Nephron progenitor cell (in vitro differentiated cells): ENCODE measurements at regions not wholly inside any gene's neighbourhood (a gene's known extent, or its start where the extent isn't known, plus 50 kb on each side); places are given as distances from the start of the nearest gene placed in this dataset.

Source experiments
- DNase-seq: peaks from one replicate; pipeline ENCODE4 v3.0.0; 2021
- H3K27ac Mint-ChIP-seq: 2 replicates; pipeline ENCODE4 v1.8.0; 2021; ENCODE audit warnings: mild to moderate bottlenecking, moderate library complexity, mixed read lengths
- H3K27me3 Mint-ChIP-seq: 2 replicates; pipeline ENCODE4 v1.8.0; 2021; ENCODE audit warnings: mild to moderate bottlenecking, low read depth, mixed read lengths; ENCODE audit not compliant: poor library complexity
- H3K36me3 Mint-ChIP-seq: 2 replicates; pipeline ENCODE4 v1.8.0; 2021; ENCODE audit warnings: low read depth, mixed read lengths
- H3K4me1 Mint-ChIP-seq: 2 replicates; pipeline ENCODE4 v1.8.0; 2021; ENCODE audit warnings: mixed read lengths
- H3K4me3 Mint-ChIP-seq: 2 replicates; pipeline ENCODE4 v1.8.0; 2021; ENCODE audit warnings: mild to moderate bottlenecking, moderate library complexity, mixed read lengths
- H3K9me3 Mint-ChIP-seq: 2 replicates; pipeline ENCODE4 v1.8.0; 2021; ENCODE audit warnings: mild to moderate bottlenecking, moderate library complexity, mixed read lengths
- TF ChIP-seq, protein P1 (sequence below): fragments of 200-600 bp; sonication (generic); IDR thresholded peaks from 2 replicates; pipeline ENCODE4 v1.5.0; 2021; ENCODE audit warnings: antibody characterized with exemption

DNA sequence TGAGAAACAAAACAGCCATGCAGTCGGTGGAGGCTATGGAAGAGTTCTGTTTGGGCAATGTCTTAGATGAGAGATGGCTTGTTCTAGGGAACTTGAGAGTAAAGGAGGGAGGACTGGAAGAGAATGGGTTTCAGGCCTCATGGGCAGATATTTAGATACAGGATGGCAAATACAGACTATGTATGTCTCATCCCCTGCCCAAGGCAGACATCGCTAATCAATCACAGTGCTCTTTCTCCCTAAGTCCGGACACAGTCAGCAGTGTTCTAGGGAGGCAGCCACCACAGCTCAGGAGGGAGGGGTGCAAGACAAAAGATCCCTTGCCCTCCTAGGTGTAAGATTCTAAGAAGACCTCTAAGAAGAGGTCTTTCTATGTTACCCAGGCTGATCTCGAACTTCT, 159.3 kb upstream of the TLE3 start:
- no peak overlapping the region for H3K4me3 Mint-ChIP-seq
- H3K27ac Mint-ChIP-seq = no peak overlapping the region
- peaks cover 59% of the 10 kb centered on the region for H3K27me3 Mint-ChIP-seq
- no peak for DNase-seq
- TF ChIP-seq, protein P1, sequence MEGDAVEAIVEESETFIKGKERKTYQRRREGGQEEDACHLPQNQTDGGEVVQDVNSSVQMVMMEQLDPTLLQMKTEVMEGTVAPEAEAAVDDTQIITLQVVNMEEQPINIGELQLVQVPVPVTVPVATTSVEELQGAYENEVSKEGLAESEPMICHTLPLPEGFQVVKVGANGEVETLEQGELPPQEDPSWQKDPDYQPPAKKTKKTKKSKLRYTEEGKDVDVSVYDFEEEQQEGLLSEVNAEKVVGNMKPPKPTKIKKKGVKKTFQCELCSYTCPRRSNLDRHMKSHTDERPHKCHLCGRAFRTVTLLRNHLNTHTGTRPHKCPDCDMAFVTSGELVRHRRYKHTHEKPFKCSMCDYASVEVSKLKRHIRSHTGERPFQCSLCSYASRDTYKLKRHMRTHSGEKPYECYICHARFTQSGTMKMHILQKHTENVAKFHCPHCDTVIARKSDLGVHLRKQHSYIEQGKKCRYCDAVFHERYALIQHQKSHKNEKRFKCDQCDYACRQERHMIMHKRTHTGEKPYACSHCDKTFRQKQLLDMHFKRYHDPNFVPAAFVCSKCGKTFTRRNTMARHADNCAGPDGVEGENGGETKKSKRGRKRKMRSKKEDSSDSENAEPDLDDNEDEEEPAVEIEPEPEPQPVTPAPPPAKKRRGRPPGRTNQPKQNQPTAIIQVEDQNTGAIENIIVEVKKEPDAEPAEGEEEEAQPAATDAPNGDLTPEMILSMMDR = no peak
- H3K36me3 Mint-ChIP-seq = no peaks in the 10 kb centered on the region
- peaks cover 41% of the 10 kb centered on the region for H3K4me1 Mint-ChIP-seq
- peaks cover 4% of the 10 kb centered on the region for H3K9me3 Mint-ChIP-seq

DNA sequence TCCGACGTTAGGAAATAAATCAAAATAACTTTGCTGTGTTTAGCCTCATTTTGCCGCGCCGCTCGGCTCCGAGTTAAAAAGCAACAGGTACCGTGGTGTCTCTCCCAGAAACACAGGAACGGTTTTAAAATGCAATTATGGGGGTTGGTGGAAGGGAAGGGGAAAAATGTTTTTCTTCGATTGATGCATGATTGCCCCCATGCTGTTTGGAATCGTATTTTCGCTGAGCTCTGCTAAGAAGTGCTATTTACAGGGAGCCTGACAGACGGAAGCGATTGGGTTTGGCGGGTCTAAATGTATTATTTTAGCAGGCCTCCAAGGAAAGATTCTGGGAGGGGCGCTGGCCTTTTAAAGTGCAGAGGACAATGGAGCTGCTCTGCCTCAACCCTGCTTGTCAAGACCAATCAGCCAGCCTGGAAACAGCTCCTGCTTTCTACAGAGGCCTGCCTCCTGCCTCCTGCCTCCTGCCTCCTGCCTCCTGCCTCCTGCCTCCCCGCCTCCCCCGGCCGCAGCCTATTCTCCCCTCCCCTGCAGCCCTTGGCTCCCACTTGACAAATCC, 156.7 kb upstream of the TLE3 start:
- Mint-ChIP-seq H3K4me3 (no peak overlapping the region), H3K27ac (no peak overlapping the region), H3K9me3 (peaks cover 4% of the 10 kb centered on the region), H3K36me3 (no peaks in the 10 kb centered on the region), H3K27me3 (peaks cover 59% of the 10 kb centered on the region), H3K4me1 (peaks cover 56% of the 10 kb centered on the region)
- DNase-seq = no peak
- TF ChIP-seq, protein P1 = no peak

DNA sequence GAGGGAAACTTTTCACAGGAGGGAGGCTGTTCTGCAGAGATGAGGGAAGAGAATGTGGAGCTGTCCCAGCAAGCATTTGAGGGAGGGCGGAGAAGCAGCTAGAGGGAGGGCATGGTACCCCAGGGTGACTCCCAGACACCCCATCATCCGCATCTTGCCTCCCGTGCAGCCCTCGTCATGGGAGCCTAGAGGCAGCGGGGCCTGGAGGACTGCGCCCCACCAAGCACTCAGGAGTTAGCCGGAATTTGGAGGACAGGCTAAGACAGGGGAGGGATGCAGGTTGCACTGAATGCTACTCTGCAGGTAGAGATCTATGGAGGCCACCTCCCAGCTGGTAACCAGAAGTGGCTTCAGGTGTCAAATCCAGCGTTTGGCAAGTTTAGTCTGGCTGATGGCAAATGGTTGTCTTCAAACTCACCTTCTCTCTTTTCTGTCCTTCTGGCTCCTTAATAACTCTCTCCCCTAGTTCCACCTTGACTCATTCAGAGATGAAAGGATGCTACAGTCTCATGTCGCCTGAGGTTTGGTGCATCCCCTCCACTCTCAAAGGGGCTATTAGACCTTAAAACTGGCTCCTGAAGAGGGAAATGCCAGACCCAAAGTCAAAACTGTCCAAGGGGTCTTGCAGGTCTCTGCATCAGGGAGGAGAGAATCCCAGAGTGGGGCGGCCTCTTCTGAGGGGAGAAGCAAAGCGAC, 155.9 kb upstream of the TLE3 start:
- no peak overlapping the region for H3K27ac Mint-ChIP-seq
- peaks cover 56% of the 10 kb centered on the region for H3K4me1 Mint-ChIP-seq
- H3K36me3 Mint-ChIP-seq = no peaks in the 10 kb centered on the region
- TF ChIP-seq, protein P1 = no peak
- peaks cover 61% of the 10 kb centered on the region for H3K27me3 Mint-ChIP-seq
- peaks cover 4% of the 10 kb centered on the region for H3K9me3 Mint-ChIP-seq
- H3K4me3 Mint-ChIP-seq = no peak overlapping the region
- no peak for DNase-seq

DNA sequence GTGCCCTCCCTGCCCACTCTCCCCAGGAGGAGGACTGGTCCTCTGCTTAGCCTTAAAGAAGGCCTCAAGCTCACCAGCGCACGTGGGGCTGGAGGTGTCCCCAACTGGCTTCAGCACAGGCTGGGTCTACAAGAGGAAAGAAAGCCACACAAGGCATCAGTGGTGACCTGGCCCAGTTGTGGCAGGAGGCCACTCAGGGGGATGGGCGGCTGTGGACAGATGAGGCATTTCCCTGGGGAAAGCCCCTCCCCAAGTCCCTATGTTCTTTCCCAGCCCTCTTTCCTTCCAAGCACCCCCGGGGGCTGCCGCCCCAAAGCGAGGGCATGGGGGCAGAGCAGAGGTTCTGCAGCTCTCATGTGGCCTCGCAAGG, 155.2 kb upstream of the TLE3 start:
- no peak for DNase-seq
- H3K4me1 Mint-ChIP-seq = peaks cover 60% of the 10 kb centered on the region
- no peak overlapping the region for H3K27ac Mint-ChIP-seq
- peaks cover 66% of the 10 kb centered on the region for H3K27me3 Mint-ChIP-seq
- H3K36me3 Mint-ChIP-seq = no peaks in the 10 kb centered on the region
- H3K4me3 Mint-ChIP-seq = no peak overlapping the region
- peaks cover 4% of the 10 kb centered on the region for H3K9me3 Mint-ChIP-seq
- TF ChIP-seq, protein P1 = no peak

DNA sequence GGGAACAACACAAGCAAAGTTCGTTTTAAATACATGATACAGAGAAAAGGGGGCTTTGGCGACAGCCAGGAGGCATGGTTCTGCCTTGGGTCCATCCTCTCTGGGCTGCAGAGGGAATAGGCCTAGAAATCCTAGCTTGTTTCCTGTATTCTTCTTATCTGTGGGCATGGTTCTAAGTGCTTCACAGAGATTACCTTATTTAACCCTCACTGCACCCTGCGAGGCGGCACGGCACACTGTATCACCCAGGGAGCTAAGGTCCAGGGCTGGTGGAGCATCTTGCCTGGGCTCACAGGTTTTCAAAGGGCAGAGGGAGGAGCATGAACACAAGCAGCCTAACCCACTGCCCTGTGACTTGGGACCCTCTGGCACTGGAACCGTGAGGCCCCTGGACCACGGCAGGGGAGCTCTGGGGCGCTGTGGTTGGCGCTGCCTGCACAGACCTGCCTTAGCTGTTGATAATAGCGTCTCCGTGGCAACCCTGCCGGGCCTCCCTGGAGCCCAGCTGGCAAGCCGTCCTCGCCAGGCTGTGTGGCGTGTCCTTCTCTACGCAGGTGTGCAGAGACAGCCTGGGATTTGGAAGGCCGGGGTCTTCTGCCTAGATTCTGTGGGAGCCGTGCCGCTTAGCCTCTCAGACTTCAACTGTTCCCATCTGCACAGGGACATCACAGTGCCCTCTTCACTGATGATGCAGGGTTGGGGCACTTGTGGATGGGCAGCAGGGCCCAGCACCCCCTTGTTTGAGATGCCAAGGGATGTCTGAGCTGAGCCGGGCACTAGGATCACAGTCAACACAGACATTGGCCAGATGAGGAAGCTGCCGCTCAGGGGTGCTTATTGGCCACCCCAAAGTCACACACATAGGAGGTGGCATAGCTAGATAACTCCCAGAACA, 154.6 kb upstream of the TLE3 start:
- peaks cover 66% of the 10 kb centered on the region for H3K4me1 Mint-ChIP-seq
- TF ChIP-seq, protein P1 = no peak
- H3K27me3 Mint-ChIP-seq = peaks cover 64% of the 10 kb centered on the region
- peaks cover 4% of the 10 kb centered on the region for H3K9me3 Mint-ChIP-seq
- no peak overlapping the region for H3K27ac Mint-ChIP-seq
- DNase-seq = no peak
- H3K4me3 Mint-ChIP-seq = no peak overlapping the region
- H3K36me3 Mint-ChIP-seq = no peaks in the 10 kb centered on the region
